ENCODE measurements at regions not wholly inside any gene's neighbourhood (a gene's known extent, or its start where the extent isn't known, plus 50 kb on each side); places are given as distances from the start of the nearest gene placed in this dataset.

GRCh38 chr2:184359379-184359778 lies 238.9 kb upstream of the ZNF804A start:
- no peak for TF ChIP-seq CTCF (IDR thresholded peaks at IDR 0.05; ENCODE audit: unreplicated experiment in 3 of 3)
- H3K27ac Mint-ChIP-seq: no peak overlapping the region
- no peaks in the 10 kb centered on the region for H3K36me3 Mint-ChIP-seq (ENCODE audit: low read depth)
- no peaks in the 10 kb centered on the region for H3K4me1 Mint-ChIP-seq
- H3K9me3 Mint-ChIP-seq: no peaks in the 10 kb centered on the region
- H3K4me3 Mint-ChIP-seq: no peak overlapping the region
- H3K27me3 Mint-ChIP-seq (ENCODE audit: low read depth): no peaks in the 10 kb centered on the region

- Mint-ChIP-seq H3K36me3 (ENCODE audit: low read depth) (no peaks in the 10 kb centered on the region), H3K27ac (no peak overlapping the region), H3K4me1 (no peaks in the 10 kb centered on the region), H3K4me3 (no peak overlapping the region), H3K9me3 (no peaks in the 10 kb centered on the region), H3K27me3 (ENCODE audit: low read depth) (no peaks in the 10 kb centered on the region)
- no peak for TF ChIP-seq CTCF (IDR thresholded peaks at IDR 0.05; ENCODE audit: unreplicated experiment in 3 of 3)
Observed at GRCh38 chr2:184363213-184363612, 235.1 kb upstream of the ZNF804A start.

GRCh38 chr2:184367211-184367610 lies 231.1 kb upstream of the ZNF804A start:
- Mint-ChIP-seq H3K9me3 (no peaks in the 10 kb centered on the region), H3K4me1 (no peaks in the 10 kb centered on the region), H3K27ac (no peak overlapping the region), H3K27me3 (ENCODE audit: low read depth) (no peaks in the 10 kb centered on the region), H3K36me3 (ENCODE audit: low read depth) (no peaks in the 10 kb centered on the region), H3K4me3 (no peak overlapping the region)
- no peak for TF ChIP-seq CTCF (IDR thresholded peaks at IDR 0.05; ENCODE audit: unreplicated experiment in 3 of 3)

- no peak overlapping the region for H3K4me3 Mint-ChIP-seq
- H3K9me3 Mint-ChIP-seq: no peaks in the 10 kb centered on the region
- TF ChIP-seq CTCF (IDR thresholded peaks at IDR 0.05; ENCODE audit: unreplicated experiment in 3 of 3): no peak
- no peak overlapping the region for H3K27ac Mint-ChIP-seq
- no peaks in the 10 kb centered on the region for H3K36me3 Mint-ChIP-seq (ENCODE audit: low read depth)
- H3K27me3 Mint-ChIP-seq (ENCODE audit: low read depth): no peaks in the 10 kb centered on the region
- no peaks in the 10 kb centered on the region for H3K4me1 Mint-ChIP-seq
Observed at GRCh38 chr2:184369307-184369706, 229.0 kb upstream of the ZNF804A start.

GRCh38 chr2:184370954-184371353 lies 227.4 kb upstream of the ZNF804A start:
- no peak overlapping the region for H3K27ac Mint-ChIP-seq
- H3K4me1 Mint-ChIP-seq: no peaks in the 10 kb centered on the region
- no peaks in the 10 kb centered on the region for H3K9me3 Mint-ChIP-seq
- H3K27me3 Mint-ChIP-seq (ENCODE audit: low read depth): no peaks in the 10 kb centered on the region
- no peak overlapping the region for H3K4me3 Mint-ChIP-seq
- no peaks in the 10 kb centered on the region for H3K36me3 Mint-ChIP-seq (ENCODE audit: low read depth)
- no peak for TF ChIP-seq CTCF (IDR thresholded peaks at IDR 0.05; ENCODE audit: unreplicated experiment in 3 of 3)

GRCh38 chr2:184371641-184372040 lies 226.7 kb upstream of the ZNF804A start:
- TF ChIP-seq CTCF (IDR thresholded peaks at IDR 0.05; ENCODE audit: unreplicated experiment in 3 of 3): no peak
- Mint-ChIP-seq H3K36me3 (ENCODE audit: low read depth) (no peaks in the 10 kb centered on the region), H3K27me3 (ENCODE audit: low read depth) (no peaks in the 10 kb centered on the region), H3K9me3 (no peaks in the 10 kb centered on the region), H3K27ac (no peak overlapping the region), H3K4me3 (no peak overlapping the region), H3K4me1 (no peaks in the 10 kb centered on the region)

Data from nephron (organoid).